ENCODE measurements at regions not wholly inside any gene's neighbourhood (a gene's known extent, or its start where the extent isn't known, plus 50 kb on each side); places are given as distances from the start of the nearest gene placed in this dataset.

DNA sequence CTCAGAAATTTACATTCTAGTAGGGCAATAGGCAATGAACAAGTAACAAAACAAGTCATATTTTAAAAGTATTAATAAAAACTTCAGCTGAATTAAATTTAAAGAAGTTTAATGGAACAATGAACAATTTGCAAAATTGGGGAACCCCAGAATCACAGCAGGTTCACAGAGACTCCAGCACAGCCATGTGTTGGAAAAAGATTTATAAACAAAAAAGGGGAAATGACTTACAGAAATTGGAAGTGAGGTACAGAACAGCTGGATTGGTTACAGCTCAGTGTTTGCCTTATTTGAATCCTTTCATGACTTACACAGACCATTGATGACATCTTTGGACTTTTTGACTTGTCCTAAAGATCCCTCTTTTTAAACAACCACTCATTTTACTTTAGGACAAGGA is 179.9 kb upstream of the SCN7A start:
- TF ChIP-seq, protein P1, sequence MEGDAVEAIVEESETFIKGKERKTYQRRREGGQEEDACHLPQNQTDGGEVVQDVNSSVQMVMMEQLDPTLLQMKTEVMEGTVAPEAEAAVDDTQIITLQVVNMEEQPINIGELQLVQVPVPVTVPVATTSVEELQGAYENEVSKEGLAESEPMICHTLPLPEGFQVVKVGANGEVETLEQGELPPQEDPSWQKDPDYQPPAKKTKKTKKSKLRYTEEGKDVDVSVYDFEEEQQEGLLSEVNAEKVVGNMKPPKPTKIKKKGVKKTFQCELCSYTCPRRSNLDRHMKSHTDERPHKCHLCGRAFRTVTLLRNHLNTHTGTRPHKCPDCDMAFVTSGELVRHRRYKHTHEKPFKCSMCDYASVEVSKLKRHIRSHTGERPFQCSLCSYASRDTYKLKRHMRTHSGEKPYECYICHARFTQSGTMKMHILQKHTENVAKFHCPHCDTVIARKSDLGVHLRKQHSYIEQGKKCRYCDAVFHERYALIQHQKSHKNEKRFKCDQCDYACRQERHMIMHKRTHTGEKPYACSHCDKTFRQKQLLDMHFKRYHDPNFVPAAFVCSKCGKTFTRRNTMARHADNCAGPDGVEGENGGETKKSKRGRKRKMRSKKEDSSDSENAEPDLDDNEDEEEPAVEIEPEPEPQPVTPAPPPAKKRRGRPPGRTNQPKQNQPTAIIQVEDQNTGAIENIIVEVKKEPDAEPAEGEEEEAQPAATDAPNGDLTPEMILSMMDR (IDR thresholded peaks at IDR 0.05; ENCODE audit: insufficient read depth, low read depth, low read length), result no peak
- no peak for TF ChIP-seq EZH2 (IDR thresholded peaks at IDR 0.05; ENCODE audit: insufficient read depth, low read length)
- no peak overlapping the region for H3K27ac ChIP-seq (ENCODE audit: low read depth, low read length)
- no peaks in the 10 kb centered on the region for H4K20me1 ChIP-seq (ENCODE audit: insufficient read depth, low read length)
- Mint-ChIP-seq H3K4me1 (ENCODE audit: low read depth, unreplicated experiment) (no peaks in the 10 kb centered on the region), H3K4me3 (ENCODE audit: unreplicated experiment) (no peak overlapping the region), H3K27ac (ENCODE audit: unreplicated experiment) (no peak overlapping the region), H3K27me3 (ENCODE audit: low read depth, unreplicated experiment) (no peaks in the 10 kb centered on the region), H3K36me3 (ENCODE audit: low read depth, unreplicated experiment) (no peaks in the 10 kb centered on the region), H3K9me3 (ENCODE audit: unreplicated experiment) (no peaks in the 10 kb centered on the region)
- H3K9ac ChIP-seq (ENCODE audit: low read length), result no peak overlapping the region
- FAIRE-seq (no peak), DNase-seq (ENCODE audit: low read depth) (no peak)
- no peak overlapping the region for H2AFZ ChIP-seq (ENCODE audit: low read depth, low read length)
- H3K4me1 ChIP-seq (ENCODE audit: insufficient read depth, low read length), result no peaks in the 10 kb centered on the region
- H3K4me3 ChIP-seq (ENCODE audit: insufficient read depth, low read depth, low read length), result no peak overlapping the region
- H3K27me3 ChIP-seq (ENCODE audit: insufficient read depth, low read length), result no peaks in the 10 kb centered on the region
- no peak overlapping the region for H3K4me2 ChIP-seq (ENCODE audit: low read length)
- no peaks in the 10 kb centered on the region for H3K79me2 ChIP-seq (ENCODE audit: insufficient read depth, low read length)
- H3K9me3 ChIP-seq (ENCODE audit: insufficient read depth, low read depth, low read length), result no peaks in the 10 kb centered on the region
- no peaks in the 10 kb centered on the region for H3K36me3 ChIP-seq (ENCODE audit: insufficient read depth, low read length)

DNA sequence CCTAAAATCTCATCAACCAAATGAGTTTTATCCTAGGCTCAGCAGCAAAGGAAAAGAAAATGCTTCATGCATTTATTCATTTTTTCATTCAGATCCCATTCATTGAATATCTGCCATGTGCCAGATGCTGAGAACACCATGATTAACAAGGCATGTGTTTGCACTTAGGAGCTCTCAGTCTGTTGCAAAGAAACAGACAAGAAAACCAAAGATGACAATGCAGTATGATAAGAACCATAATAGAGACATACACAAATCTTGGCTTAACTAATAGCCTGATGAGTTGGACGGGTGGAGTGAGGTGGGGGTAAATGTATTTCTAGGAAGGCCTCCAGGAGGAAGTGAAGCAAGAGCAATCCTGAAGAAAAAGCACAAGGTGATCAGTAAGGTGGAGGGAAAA is 177.8 kb upstream of the SCN7A start:
- peak; percentile 14 for DNase-seq (ENCODE audit: low read depth)
- Histone ChIP-seq H3K79me2 (ENCODE audit: insufficient read depth, low read length) (no peaks in the 10 kb centered on the region), H3K4me3 (ENCODE audit: insufficient read depth, low read depth, low read length) (no peak overlapping the region), H3K9ac (ENCODE audit: low read length) (no peak overlapping the region), H2AFZ (ENCODE audit: low read depth, low read length) (no peak overlapping the region), H3K4me2 (ENCODE audit: low read length) (no peak overlapping the region), H4K20me1 (ENCODE audit: insufficient read depth, low read length) (no peaks in the 10 kb centered on the region), H3K36me3 (ENCODE audit: insufficient read depth, low read length) (no peaks in the 10 kb centered on the region), H3K27me3 (ENCODE audit: insufficient read depth, low read length) (no peaks in the 10 kb centered on the region), H3K4me1 (ENCODE audit: insufficient read depth, low read length) (no peaks in the 10 kb centered on the region), H3K9me3 (ENCODE audit: insufficient read depth, low read depth, low read length) (no peaks in the 10 kb centered on the region), H3K27ac (ENCODE audit: low read depth, low read length) (no peak overlapping the region)
- Mint-ChIP-seq H3K4me1 (ENCODE audit: low read depth, unreplicated experiment) (no peaks in the 10 kb centered on the region), H3K36me3 (ENCODE audit: low read depth, unreplicated experiment) (no peaks in the 10 kb centered on the region), H3K4me3 (ENCODE audit: unreplicated experiment) (no peak overlapping the region), H3K9me3 (ENCODE audit: unreplicated experiment) (no peaks in the 10 kb centered on the region), H3K27me3 (ENCODE audit: low read depth, unreplicated experiment) (no peaks in the 10 kb centered on the region), H3K27ac (ENCODE audit: unreplicated experiment) (no peak overlapping the region)
- no peak for FAIRE-seq
- TF ChIP-seq, protein P1 (IDR thresholded peaks at IDR 0.05; ENCODE audit: insufficient read depth, low read depth, low read length), result no peak
- no peak for TF ChIP-seq EZH2 (IDR thresholded peaks at IDR 0.05; ENCODE audit: insufficient read depth, low read length)

DNA sequence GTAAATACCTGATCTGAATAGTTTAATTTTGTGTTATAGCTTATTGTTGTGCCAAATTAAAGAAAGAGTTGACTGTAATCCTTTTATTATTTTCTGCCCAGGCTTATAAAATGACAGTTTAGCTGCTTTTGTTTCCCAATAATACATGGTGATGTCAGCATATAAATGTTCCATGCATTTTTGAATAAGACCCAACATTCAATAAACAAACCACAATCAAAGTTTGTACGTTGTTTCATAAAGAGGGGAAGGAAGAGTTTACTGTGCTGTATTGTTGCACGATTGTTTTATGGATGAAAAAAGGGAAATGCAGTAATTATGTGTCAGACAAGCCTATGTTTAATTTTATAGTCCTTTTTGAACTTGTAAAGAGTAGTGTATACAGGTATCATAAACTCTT is 177.2 kb upstream of the SCN7A start:
- no peaks in the 10 kb centered on the region for H3K9me3 ChIP-seq (ENCODE audit: insufficient read depth, low read depth, low read length)
- no peak overlapping the region for H3K27ac Mint-ChIP-seq (ENCODE audit: unreplicated experiment)
- H3K9ac ChIP-seq (ENCODE audit: low read length), result no peak overlapping the region
- H3K4me1 ChIP-seq (ENCODE audit: insufficient read depth, low read length), result peaks cover under 1% of the 10 kb centered on the region
- no peaks in the 10 kb centered on the region for H4K20me1 ChIP-seq (ENCODE audit: insufficient read depth, low read length)
- FAIRE-seq (no peak), DNase-seq (ENCODE audit: low read depth) (peak; percentile 39)
- H3K4me2 ChIP-seq (ENCODE audit: low read length), result no peak overlapping the region
- no peaks in the 10 kb centered on the region for H3K36me3 ChIP-seq (ENCODE audit: insufficient read depth, low read length)
- TF ChIP-seq, protein P1 (IDR thresholded peaks at IDR 0.05; ENCODE audit: insufficient read depth, low read depth, low read length), result no peak
- no peak for TF ChIP-seq EZH2 (IDR thresholded peaks at IDR 0.05; ENCODE audit: insufficient read depth, low read length)
- no peaks in the 10 kb centered on the region for H3K36me3 Mint-ChIP-seq (ENCODE audit: low read depth, unreplicated experiment)
- no peaks in the 10 kb centered on the region for H3K27me3 Mint-ChIP-seq (ENCODE audit: low read depth, unreplicated experiment)
- H3K27ac ChIP-seq (ENCODE audit: low read depth, low read length), result no peak overlapping the region
- no peak overlapping the region for H2AFZ ChIP-seq (ENCODE audit: low read depth, low read length)
- no peaks in the 10 kb centered on the region for H3K27me3 ChIP-seq (ENCODE audit: insufficient read depth, low read length)
- no peaks in the 10 kb centered on the region for H3K9me3 Mint-ChIP-seq (ENCODE audit: unreplicated experiment)
- no peak overlapping the region for H3K4me3 ChIP-seq (ENCODE audit: insufficient read depth, low read depth, low read length)
- H3K79me2 ChIP-seq (ENCODE audit: insufficient read depth, low read length), result no peaks in the 10 kb centered on the region
- no peak overlapping the region for H3K4me3 Mint-ChIP-seq (ENCODE audit: unreplicated experiment)
- peaks cover under 1% of the 10 kb centered on the region for H3K4me1 Mint-ChIP-seq (ENCODE audit: low read depth, unreplicated experiment)
